ENCODE measurements at regions not wholly inside any gene's neighbourhood (a gene's known extent, or its start where the extent isn't known, plus 50 kb on each side); places are given as distances from the start of the nearest gene placed in this dataset.
A peak's percentile ranks its signal among the peaks of the same experiment; 100 is the strongest.

- Mint-ChIP-seq H3K27me3 (ENCODE audit: low read depth) (peaks cover 29% of the 10 kb centered on the region), H3K4me3 (ENCODE audit: unreplicated experiment) (no peak overlapping the region), H3K9me3 (ENCODE audit: low read depth) (no peaks in the 10 kb centered on the region), H3K27ac (ENCODE audit: unreplicated experiment) (no peak overlapping the region), H3K36me3 (ENCODE audit: low read depth) (peaks cover 3% of the 10 kb centered on the region), H3K4me1 (ENCODE audit: low read depth) (peaks cover 38% of the 10 kb centered on the region)
- DNase-seq (ENCODE audit: low spot score): no peak
- no peak for TF ChIP-seq CTCF (IDR thresholded peaks at IDR 0.05)
Observed at GRCh38 chr16:80344570-80344969, 196.2 kb upstream of the DYNLRB2 start.

- DNase-seq (ENCODE audit: low spot score): no peak
- Mint-ChIP-seq H3K27me3 (ENCODE audit: low read depth) (peaks cover 55% of the 10 kb centered on the region), H3K36me3 (ENCODE audit: low read depth) (peaks cover 3% of the 10 kb centered on the region), H3K27ac (ENCODE audit: unreplicated experiment) (no peak overlapping the region), H3K9me3 (ENCODE audit: low read depth) (no peaks in the 10 kb centered on the region), H3K4me3 (ENCODE audit: unreplicated experiment) (no peak overlapping the region), H3K4me1 (ENCODE audit: low read depth) (peaks cover 13% of the 10 kb centered on the region)
- peak; percentile 63 for TF ChIP-seq CTCF (IDR thresholded peaks at IDR 0.05)
Observed at GRCh38 chr16:80341263-80341662, 199.5 kb upstream of the DYNLRB2 start.

- TF ChIP-seq CTCF (IDR thresholded peaks at IDR 0.05): no peak
- no peak overlapping the region for H3K27ac Mint-ChIP-seq (ENCODE audit: unreplicated experiment)
- peaks cover 61% of the 10 kb centered on the region for H3K27me3 Mint-ChIP-seq (ENCODE audit: low read depth)
- H3K36me3 Mint-ChIP-seq (ENCODE audit: low read depth): peaks cover 3% of the 10 kb centered on the region
- H3K4me3 Mint-ChIP-seq (ENCODE audit: unreplicated experiment): no peak overlapping the region
- DNase-seq (ENCODE audit: low spot score): no peak
- peaks cover 7% of the 10 kb centered on the region for H3K4me1 Mint-ChIP-seq (ENCODE audit: low read depth)
- no peaks in the 10 kb centered on the region for H3K9me3 Mint-ChIP-seq (ENCODE audit: low read depth)
Observed at GRCh38 chr16:80337786-80338185, 203.0 kb upstream of the DYNLRB2 start.

- no peak overlapping the region for H3K4me3 Mint-ChIP-seq (ENCODE audit: unreplicated experiment)
- H3K27ac Mint-ChIP-seq (ENCODE audit: unreplicated experiment): no peak overlapping the region
- no peaks in the 10 kb centered on the region for H3K4me1 Mint-ChIP-seq (ENCODE audit: low read depth)
- no peak for DNase-seq (ENCODE audit: low spot score)
- H3K9me3 Mint-ChIP-seq (ENCODE audit: low read depth): no peaks in the 10 kb centered on the region
- TF ChIP-seq CTCF (IDR thresholded peaks at IDR 0.05): no peak
- peaks cover 1% of the 10 kb centered on the region for H3K36me3 Mint-ChIP-seq (ENCODE audit: low read depth)
- H3K27me3 Mint-ChIP-seq (ENCODE audit: low read depth): peaks cover 41% of the 10 kb centered on the region
Observed at GRCh38 chr16:80330803-80331202, 210.0 kb upstream of the DYNLRB2 start.

GRCh38 chr16:80330150-80330549, 210.6 kb upstream of the DYNLRB2 start:
- H3K4me3 Mint-ChIP-seq (ENCODE audit: unreplicated experiment): no peak overlapping the region
- no peak overlapping the region for H3K27ac Mint-ChIP-seq (ENCODE audit: unreplicated experiment)
- no peaks in the 10 kb centered on the region for H3K36me3 Mint-ChIP-seq (ENCODE audit: low read depth)
- H3K9me3 Mint-ChIP-seq (ENCODE audit: low read depth): no peaks in the 10 kb centered on the region
- DNase-seq (ENCODE audit: low spot score): no peak
- H3K27me3 Mint-ChIP-seq (ENCODE audit: low read depth): peaks cover 42% of the 10 kb centered on the region
- TF ChIP-seq CTCF (IDR thresholded peaks at IDR 0.05): no peak
- H3K4me1 Mint-ChIP-seq (ENCODE audit: low read depth): no peaks in the 10 kb centered on the region
